Natural killer cell (primary cell): ENCODE measurements at regions not wholly inside any gene's neighbourhood (a gene's known extent, or its start where the extent isn't known, plus 50 kb on each side); places are given as distances from the start of the nearest gene placed in this dataset.

Experiments
- ATAC-seq, 3 donors: fragments of 150-1000 bp in 2 of 3; fragments of 200-7000 bp in 1 of 3; cut with Tn5 transposase; 1 replicate in 1 of 3; 2 replicates in 2 of 3; pipeline ENCODE4 v1.10.0; 2021; ENCODE audit warnings: mild to moderate bottlenecking in 2 of 3, moderate library complexity in 2 of 3
- DNase-seq, 2 donors: peaks; one replicate each; pipeline versions ENCODE4 v3.0.0 to v3.0.0-alpha.2; 2013 to 2021; ENCODE audit warnings: mixed read lengths in 1 of 2
- H3K27ac ChIP-seq: one replicate; pipeline ENCODE4 v1.5.1; 2013; ENCODE audit warnings: mild to moderate bottlenecking, low read length
- H3K27me3 ChIP-seq: one replicate; pipeline ENCODE4 v1.6.1; 2013; ENCODE audit warnings: low read length; ENCODE audit not compliant: control insufficient read depth, insufficient read depth
- H3K36me3 ChIP-seq: one replicate; pipeline ENCODE4 v1.6.1; 2013; ENCODE audit warnings: low read length; ENCODE audit not compliant: control insufficient read depth, insufficient read depth
- H3K4me1 ChIP-seq: one replicate; pipeline ENCODE4 v1.6.1; 2013; ENCODE audit warnings: low read length; ENCODE audit not compliant: control insufficient read depth, insufficient read depth
- H3K4me3 ChIP-seq: one replicate; pipeline ENCODE4 v1.5.1; 2013; ENCODE audit warnings: low read length
- H3K9me3 ChIP-seq: one replicate; pipeline ENCODE4 v1.6.1; 2013; ENCODE audit warnings: low read length; ENCODE audit not compliant: control insufficient read depth, insufficient read depth
- H3K27ac Mint-ChIP-seq, 2 donors: one replicate each; pipeline ENCODE4 v1.8.0; 2022; ENCODE audit warnings: mild to moderate bottlenecking in 2 of 2, mixed read lengths in 2 of 2, moderate library complexity in 1 of 2
- H3K27me3 Mint-ChIP-seq, 2 donors: one replicate each; pipeline ENCODE4 v1.8.0; 2022; ENCODE audit warnings: low read depth in 2 of 2, mixed read lengths in 2 of 2
- H3K36me3 Mint-ChIP-seq: one replicate; pipeline ENCODE4 v1.8.0; 2022; ENCODE audit warnings: mixed read lengths
- H3K4me1 Mint-ChIP-seq, 2 donors: one replicate each; pipeline ENCODE4 v1.8.0; 2022; ENCODE audit warnings: mixed read lengths in 2 of 2
- H3K4me3 Mint-ChIP-seq: one replicate; pipeline ENCODE4 v1.8.0; 2022; ENCODE audit warnings: mild to moderate bottlenecking, moderate library complexity, mixed read lengths
- H3K9me3 Mint-ChIP-seq, 2 donors: one replicate each; pipeline ENCODE4 v1.8.0; 2022; ENCODE audit warnings: mixed read lengths in 2 of 2
- WGBS: methylation state at CpG from one replicate; pipeline ENCODE4 v1.1.7; 2013; ENCODE audit warnings: missing lambda C conversion rate; ENCODE audit not compliant: insufficient coverage; 5-methylcytosine and 5-hydroxymethylcytosine counted together
- intact Hi-C: fragments of 100-400 bp; cut with micrococcal nuclease; formaldehyde crosslinking; loops from one replicate; pipeline ENCODE4 v1.14.2; 2022
- TF ChIP-seq, protein P1 (sequence below): fragments of 200-600 bp; IDR thresholded peaks from one replicate; pipeline ENCODE4 v1.8.0; 2022; ENCODE audit warnings: antibody characterized with exemption

DNA sequence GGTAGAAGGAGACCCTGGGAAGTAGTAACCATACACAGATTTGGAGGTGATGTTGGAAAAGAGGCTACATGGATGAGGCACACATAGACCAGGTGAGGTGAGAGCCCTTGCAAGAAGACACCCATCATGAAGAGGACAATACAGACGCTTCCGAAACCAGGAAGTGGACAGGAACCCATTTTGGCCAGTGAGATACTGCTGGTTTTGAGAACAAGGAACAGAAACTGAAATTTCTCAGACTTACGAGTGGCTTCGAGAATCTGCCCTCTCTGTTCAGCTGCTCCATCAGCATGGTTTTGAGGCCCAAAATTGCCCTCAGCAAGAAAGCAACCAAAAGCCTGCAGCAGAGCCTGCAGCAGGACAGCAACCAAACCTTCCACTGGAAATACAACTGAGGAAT lies 479.1 kb upstream of the NRXN1 start:
- H3K4me1 Mint-ChIP-seq: no peaks in the 10 kb centered on the region
- WGBS: 69% methylated on average over 4 of the region's 4 CpGs
- no peak overlapping the region for H3K4me3 Mint-ChIP-seq
- no peaks in the 10 kb centered on the region for H3K27me3 ChIP-seq
- H3K4me1 ChIP-seq: no peaks in the 10 kb centered on the region
- intact Hi-C loops: no loop called here
- H3K27me3 Mint-ChIP-seq: no peaks in the 10 kb centered on the region
- no peak for ATAC-seq
- no peak overlapping the region for H3K27ac ChIP-seq
- DNase-seq: no peak
- peaks cover 5 to 28% of the 10 kb centered on the region in 2 donors for H3K9me3 Mint-ChIP-seq
- no peak overlapping the region for H3K27ac Mint-ChIP-seq
- no peaks in the 10 kb centered on the region for H3K36me3 ChIP-seq
- no peak overlapping the region for H3K4me3 ChIP-seq
- TF ChIP-seq, protein P1, sequence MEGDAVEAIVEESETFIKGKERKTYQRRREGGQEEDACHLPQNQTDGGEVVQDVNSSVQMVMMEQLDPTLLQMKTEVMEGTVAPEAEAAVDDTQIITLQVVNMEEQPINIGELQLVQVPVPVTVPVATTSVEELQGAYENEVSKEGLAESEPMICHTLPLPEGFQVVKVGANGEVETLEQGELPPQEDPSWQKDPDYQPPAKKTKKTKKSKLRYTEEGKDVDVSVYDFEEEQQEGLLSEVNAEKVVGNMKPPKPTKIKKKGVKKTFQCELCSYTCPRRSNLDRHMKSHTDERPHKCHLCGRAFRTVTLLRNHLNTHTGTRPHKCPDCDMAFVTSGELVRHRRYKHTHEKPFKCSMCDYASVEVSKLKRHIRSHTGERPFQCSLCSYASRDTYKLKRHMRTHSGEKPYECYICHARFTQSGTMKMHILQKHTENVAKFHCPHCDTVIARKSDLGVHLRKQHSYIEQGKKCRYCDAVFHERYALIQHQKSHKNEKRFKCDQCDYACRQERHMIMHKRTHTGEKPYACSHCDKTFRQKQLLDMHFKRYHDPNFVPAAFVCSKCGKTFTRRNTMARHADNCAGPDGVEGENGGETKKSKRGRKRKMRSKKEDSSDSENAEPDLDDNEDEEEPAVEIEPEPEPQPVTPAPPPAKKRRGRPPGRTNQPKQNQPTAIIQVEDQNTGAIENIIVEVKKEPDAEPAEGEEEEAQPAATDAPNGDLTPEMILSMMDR: no peak
- peaks cover 16% of the 10 kb centered on the region for H3K9me3 ChIP-seq
- peaks cover 7% of the 10 kb centered on the region for H3K36me3 Mint-ChIP-seq

DNA sequence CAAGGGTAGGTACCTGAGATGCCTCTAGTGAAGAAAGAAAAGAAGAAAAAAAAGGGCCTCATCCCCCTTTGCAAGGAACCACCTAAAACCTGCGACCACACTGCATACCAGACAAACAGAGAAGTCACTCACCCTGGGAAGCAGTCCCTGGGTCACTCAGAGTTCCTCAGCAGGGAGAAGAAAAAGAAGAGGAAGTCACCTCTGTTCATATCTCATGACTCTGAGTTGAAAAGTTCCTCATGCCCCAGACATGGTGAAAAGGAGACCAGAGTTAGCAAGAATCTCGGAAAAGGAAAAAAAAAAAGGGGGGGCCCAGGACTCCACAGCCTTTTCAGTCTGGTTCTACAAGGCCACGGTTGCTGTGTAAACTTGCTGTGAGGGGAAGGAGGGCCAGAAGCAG lies 478.4 kb upstream of the NRXN1 start:
- Mint-ChIP-seq H3K27ac (no peak overlapping the region), H3K36me3 (peaks cover 12% of the 10 kb centered on the region), H3K4me1 (no peaks in the 10 kb centered on the region), H3K9me3 (peaks cover 6 to 29% of the 10 kb centered on the region in 2 donors), H3K27me3 (no peaks in the 10 kb centered on the region), H3K4me3 (no peak overlapping the region)
- peaks cover 19% of the 10 kb centered on the region for H3K9me3 ChIP-seq
- H3K27ac ChIP-seq: no peak overlapping the region
- no peaks in the 10 kb centered on the region for H3K27me3 ChIP-seq
- H3K4me1 ChIP-seq: no peaks in the 10 kb centered on the region
- no peak for ATAC-seq
- H3K4me3 ChIP-seq: no peak overlapping the region
- 7% methylated on average over 2 of the region's 3 CpGs for WGBS
- DNase-seq: no peak
- no peaks in the 10 kb centered on the region for H3K36me3 ChIP-seq
- intact Hi-C loops: no loop called here
- TF ChIP-seq, protein P1: no peak

DNA sequence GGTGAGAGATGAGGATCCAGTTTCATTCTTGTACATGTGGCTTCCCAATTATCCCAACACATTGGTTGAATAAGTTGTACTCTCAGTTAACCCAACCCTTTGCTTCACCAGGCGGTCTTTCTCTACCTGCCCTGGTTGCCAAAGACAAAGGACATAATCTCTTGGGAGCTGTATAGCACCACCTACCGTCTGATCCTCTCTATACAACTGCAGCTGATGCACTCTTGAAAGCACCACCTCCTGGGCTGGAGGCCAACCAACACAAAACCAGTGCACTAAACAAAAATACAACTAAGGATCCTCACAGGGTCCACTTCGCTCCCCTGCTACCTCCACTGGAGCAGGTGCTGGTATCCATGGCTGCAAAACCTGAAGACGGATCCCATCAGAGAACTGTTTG lies 473.6 kb upstream of the NRXN1 start:
- intact Hi-C loops: no loop called here
- Histone ChIP-seq H3K27ac (no peak overlapping the region), H3K27me3 (no peaks in the 10 kb centered on the region), H3K36me3 (no peaks in the 10 kb centered on the region), H3K9me3 (peaks cover 10% of the 10 kb centered on the region), H3K4me3 (no peak overlapping the region), H3K4me1 (no peaks in the 10 kb centered on the region)
- ATAC-seq (no peak), DNase-seq (no peak)
- H3K4me1 Mint-ChIP-seq: no peaks in the 10 kb centered on the region
- H3K27ac Mint-ChIP-seq: no peak overlapping the region
- H3K9me3 Mint-ChIP-seq: peaks cover 10 to 21% of the 10 kb centered on the region in 2 donors
- no peak overlapping the region for H3K4me3 Mint-ChIP-seq
- no peaks in the 10 kb centered on the region for H3K27me3 Mint-ChIP-seq
- H3K36me3 Mint-ChIP-seq: peaks cover 17% of the 10 kb centered on the region
- TF ChIP-seq, protein P1: no peak
- 81% methylated on average over 4 of the region's 4 CpGs for WGBS

DNA sequence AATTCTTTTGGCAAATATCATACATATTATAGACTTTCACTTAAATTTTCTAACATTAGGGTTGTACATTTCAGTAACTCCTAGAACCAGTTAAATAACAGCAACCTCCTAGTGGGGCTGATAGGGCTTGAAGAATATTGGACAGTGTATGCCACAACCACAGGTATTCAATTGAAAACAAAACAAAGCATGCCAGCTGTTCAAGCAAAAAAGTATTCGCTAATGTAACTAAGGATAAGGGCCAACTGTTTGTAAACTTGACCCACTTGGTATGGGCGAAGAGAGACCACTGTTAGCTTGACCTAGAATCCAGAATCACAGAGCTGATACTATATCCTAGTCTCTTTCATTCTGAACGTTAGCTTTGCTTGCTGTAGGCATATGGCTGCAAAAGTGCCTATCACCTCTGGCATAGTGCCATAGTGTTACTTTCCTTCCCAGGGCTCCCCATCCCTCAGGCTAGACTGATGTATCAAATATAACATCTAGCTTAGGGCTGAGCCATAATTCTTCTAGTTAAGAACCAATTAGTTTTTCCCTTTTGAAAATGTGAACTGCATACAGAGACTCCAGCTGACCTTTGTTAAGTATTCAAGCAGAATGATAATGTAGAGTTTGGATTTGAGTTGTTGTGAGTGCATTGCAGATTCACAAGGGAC lies 458.8 kb upstream of the NRXN1 start:
- DNase-seq (no peak), ATAC-seq (no peak)
- WGBS: 81% methylated on average over 3 of the region's 3 CpGs
- Mint-ChIP-seq H3K4me3 (no peak overlapping the region), H3K27me3 (no peaks in the 10 kb centered on the region), H3K36me3 (peaks cover 6% of the 10 kb centered on the region), H3K9me3 (peaks cover 18 to 31% of the 10 kb centered on the region in 2 donors), H3K4me1 (no peaks in the 10 kb centered on the region), H3K27ac (no peak overlapping the region)
- Histone ChIP-seq H3K27ac (no peak overlapping the region), H3K27me3 (no peaks in the 10 kb centered on the region), H3K9me3 (peaks cover 7% of the 10 kb centered on the region), H3K36me3 (no peaks in the 10 kb centered on the region), H3K4me1 (no peaks in the 10 kb centered on the region), H3K4me3 (no peak overlapping the region)
- intact Hi-C loops: no loop called here
- TF ChIP-seq, protein P1: no peak
